ENCODE measurements at regions not wholly inside any gene's neighbourhood (a gene's known extent, or its start where the extent isn't known, plus 50 kb on each side); places are given as distances from the start of the nearest gene placed in this dataset.

GRCh38 chr13:110788778-110789177 is 75.3 kb downstream of the ING1 start:
- Histone ChIP-seq H3K27me3 (ENCODE audit: insufficient read depth, low read length) (peaks cover 7% of the 10 kb centered on the region; the same call in 1 of the 2 replicates), H3K27ac (ENCODE audit: low read depth, low read length, poor library complexity, severe bottlenecking) (no peak overlapping the region), H3F3A (ENCODE audit: insufficient read depth, low read length) (no peaks in the 10 kb centered on the region), H4K20me1 (ENCODE audit: insufficient read depth, low read length) (no peaks in the 10 kb centered on the region), H3K79me2 (ENCODE audit: insufficient read depth, low read length) (no peaks in the 10 kb centered on the region), H3K36me3 (ENCODE audit: insufficient read depth, low read length) (no peaks in the 10 kb centered on the region), H2AFZ (ENCODE audit: low read length) (no peak overlapping the region), H3K4me3 (ENCODE audit: low read depth, low read length, poor library complexity, severe bottlenecking) (no peak overlapping the region), H3K9me2 (ENCODE audit: low read depth, low read length) (no peaks in the 10 kb centered on the region), H3K9me3 (ENCODE audit: low read length) (peaks cover 18% of the 10 kb centered on the region; the same call in 1 of the 2 replicates), H3K4me1 (ENCODE audit: insufficient read depth, low read length, severe bottlenecking) (no peaks in the 10 kb centered on the region), H3K4me2 (ENCODE audit: low read length) (no peak overlapping the region), H3K9ac (ENCODE audit: low read length) (no peak overlapping the region)
- TF ChIP-seq, protein P1, sequence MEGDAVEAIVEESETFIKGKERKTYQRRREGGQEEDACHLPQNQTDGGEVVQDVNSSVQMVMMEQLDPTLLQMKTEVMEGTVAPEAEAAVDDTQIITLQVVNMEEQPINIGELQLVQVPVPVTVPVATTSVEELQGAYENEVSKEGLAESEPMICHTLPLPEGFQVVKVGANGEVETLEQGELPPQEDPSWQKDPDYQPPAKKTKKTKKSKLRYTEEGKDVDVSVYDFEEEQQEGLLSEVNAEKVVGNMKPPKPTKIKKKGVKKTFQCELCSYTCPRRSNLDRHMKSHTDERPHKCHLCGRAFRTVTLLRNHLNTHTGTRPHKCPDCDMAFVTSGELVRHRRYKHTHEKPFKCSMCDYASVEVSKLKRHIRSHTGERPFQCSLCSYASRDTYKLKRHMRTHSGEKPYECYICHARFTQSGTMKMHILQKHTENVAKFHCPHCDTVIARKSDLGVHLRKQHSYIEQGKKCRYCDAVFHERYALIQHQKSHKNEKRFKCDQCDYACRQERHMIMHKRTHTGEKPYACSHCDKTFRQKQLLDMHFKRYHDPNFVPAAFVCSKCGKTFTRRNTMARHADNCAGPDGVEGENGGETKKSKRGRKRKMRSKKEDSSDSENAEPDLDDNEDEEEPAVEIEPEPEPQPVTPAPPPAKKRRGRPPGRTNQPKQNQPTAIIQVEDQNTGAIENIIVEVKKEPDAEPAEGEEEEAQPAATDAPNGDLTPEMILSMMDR (IDR thresholded peaks at IDR 0.05; ENCODE audit: low read length) = no peak
- TF ChIP-seq EZH2 (IDR thresholded peaks at IDR 0.05; ENCODE audit: borderline replicate concordance, low read length) = no peak

DNA sequence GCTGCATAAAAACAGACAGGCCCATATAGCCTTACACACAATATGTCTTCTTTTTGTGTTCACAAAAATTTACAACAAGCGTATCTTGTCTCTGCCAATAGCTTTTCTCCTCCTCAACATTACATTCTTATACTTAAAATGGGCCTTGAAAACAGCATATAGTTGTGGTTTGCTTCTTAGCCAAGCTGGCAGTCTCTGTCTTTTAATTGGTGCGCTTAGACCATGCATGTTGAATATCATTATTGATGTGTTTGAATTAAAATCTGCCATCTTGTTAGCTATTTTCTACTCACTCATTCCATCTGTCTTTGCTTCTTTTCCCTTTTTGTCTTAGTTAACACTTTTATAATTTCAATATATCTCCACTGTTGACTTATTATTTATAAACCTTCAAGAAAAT is 76.4 kb downstream of the ING1 start:
- Histone ChIP-seq H3K27me3 (ENCODE audit: insufficient read depth, low read length) (peaks cover 4% of the 10 kb centered on the region; the same call in 1 of the 2 replicates), H3K9me3 (ENCODE audit: low read length) (peaks cover 21% of the 10 kb centered on the region; the same call in 1 of the 2 replicates), H4K20me1 (ENCODE audit: insufficient read depth, low read length) (no peaks in the 10 kb centered on the region), H3K36me3 (ENCODE audit: insufficient read depth, low read length) (no peaks in the 10 kb centered on the region), H3K9me2 (ENCODE audit: low read depth, low read length) (no peaks in the 10 kb centered on the region), H2AFZ (ENCODE audit: low read length) (no peak overlapping the region), H3K4me1 (ENCODE audit: insufficient read depth, low read length, severe bottlenecking) (no peaks in the 10 kb centered on the region), H3K79me2 (ENCODE audit: insufficient read depth, low read length) (no peaks in the 10 kb centered on the region), H3K4me3 (ENCODE audit: low read depth, low read length, poor library complexity, severe bottlenecking) (no peak overlapping the region), H3K27ac (ENCODE audit: low read depth, low read length, poor library complexity, severe bottlenecking) (no peak overlapping the region), H3F3A (ENCODE audit: insufficient read depth, low read length) (no peaks in the 10 kb centered on the region), H3K9ac (ENCODE audit: low read length) (no peak overlapping the region), H3K4me2 (ENCODE audit: low read length) (no peak overlapping the region)
- TF ChIP-seq, protein P1 (IDR thresholded peaks at IDR 0.05; ENCODE audit: low read length) = no peak
- no peak for TF ChIP-seq EZH2 (IDR thresholded peaks at IDR 0.05; ENCODE audit: borderline replicate concordance, low read length)

DNA sequence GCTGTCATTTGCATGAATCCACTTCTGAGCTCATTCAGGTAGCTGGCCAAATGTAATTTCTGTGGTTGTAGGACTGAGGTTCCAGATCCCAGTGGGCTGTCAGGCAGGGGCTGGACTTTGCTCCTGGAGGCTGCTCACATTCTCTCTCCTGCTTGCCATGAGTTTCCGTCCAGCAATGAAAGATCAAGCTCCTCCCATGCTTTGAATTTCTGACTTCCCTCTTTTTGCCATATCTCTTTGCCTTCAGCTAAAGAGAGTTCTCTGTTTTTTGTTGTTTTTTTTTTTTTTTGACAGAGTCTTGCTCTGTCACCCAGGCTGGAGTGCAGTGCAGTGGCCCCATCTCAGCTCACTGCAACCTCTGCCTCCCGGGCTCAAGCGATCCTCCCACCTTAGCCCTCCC is 76.9 kb downstream of the ING1 start:
- TF ChIP-seq, protein P1 (IDR thresholded peaks at IDR 0.05; ENCODE audit: low read length) = no peak
- no peak for TF ChIP-seq EZH2 (IDR thresholded peaks at IDR 0.05; ENCODE audit: borderline replicate concordance, low read length)
- no peaks in the 10 kb centered on the region for H4K20me1 ChIP-seq (ENCODE audit: insufficient read depth, low read length)
- no peaks in the 10 kb centered on the region for H3K4me1 ChIP-seq (ENCODE audit: insufficient read depth, low read length, severe bottlenecking)
- H3K4me2 ChIP-seq (ENCODE audit: low read length) = no peak overlapping the region
- H3K79me2 ChIP-seq (ENCODE audit: insufficient read depth, low read length) = no peaks in the 10 kb centered on the region
- no peak overlapping the region for H3K4me3 ChIP-seq (ENCODE audit: low read depth, low read length, poor library complexity, severe bottlenecking)
- H3K36me3 ChIP-seq (ENCODE audit: insufficient read depth, low read length) = no peaks in the 10 kb centered on the region
- no peaks in the 10 kb centered on the region for H3K9me2 ChIP-seq (ENCODE audit: low read depth, low read length)
- H3K27ac ChIP-seq (ENCODE audit: low read depth, low read length, poor library complexity, severe bottlenecking) = no peak overlapping the region
- H3K9ac ChIP-seq (ENCODE audit: low read length) = no peak overlapping the region
- peaks cover 21% of the 10 kb centered on the region; the same call in 1 of the 2 replicates for H3K9me3 ChIP-seq (ENCODE audit: low read length)
- H3K27me3 ChIP-seq (ENCODE audit: insufficient read depth, low read length) = peaks cover 4% of the 10 kb centered on the region; the same call in 1 of the 2 replicates
- no peaks in the 10 kb centered on the region for H3F3A ChIP-seq (ENCODE audit: insufficient read depth, low read length)
- no peak overlapping the region for H2AFZ ChIP-seq (ENCODE audit: low read length)

Measured in OCI-LY1 (cell line).